Tibial artery (tissue), 4 donors: ENCODE measurements at regions not wholly inside any gene's neighbourhood (a gene's known extent, or its start where the extent isn't known, plus 50 kb on each side); places are given as distances from the start of the nearest gene placed in this dataset.
A peak's percentile ranks its signal among the peaks of the same experiment; 100 is the strongest.

Source experiments
- DNase-seq, 2 donors: peaks; one replicate each; pipeline ENCODE4 v3.0.0-alpha.2; 2019
- H3K27ac ChIP-seq, 2 donors: fragments of 200-600 bp; sonication (generic) in 1 of 2; 1 replicate in 1 of 2; 2 replicates in 1 of 2; pipeline ENCODE4 v1.5.1; 2018 to 2019; ENCODE audit warnings: mild to moderate bottlenecking in 1 of 2
- H3K27me3 ChIP-seq, 2 donors: fragments of 200-600 bp; sonication (generic) in 1 of 2; one replicate each; pipeline versions ENCODE4 v1.5.1 to v1.6.0; 2016 to 2019
- H3K36me3 ChIP-seq, 3 donors: fragments of 200-600 bp; sonication (generic) in 2 of 3; one replicate each; pipeline ENCODE4 v1.5.1; 2016 to 2019; ENCODE audit warnings: mild to moderate bottlenecking in 2 of 3
- H3K4me1 ChIP-seq, 4 donors: fragments of 200-600 bp; sonication (generic) in 2 of 4; 1 replicate in 3 of 4; 2 replicates in 1 of 4; pipeline ENCODE4 v1.5.1; 2016 to 2019
- H3K4me3 ChIP-seq, 2 donors: fragments of 200-600 bp; sonication (generic) in 1 of 2; 1 replicate in 1 of 2; 2 replicates in 1 of 2; pipeline ENCODE4 v1.5.1; 2018 to 2019; ENCODE audit warnings: mild to moderate bottlenecking in 2 of 2
- H3K9me3 ChIP-seq, 3 donors: fragments of 200-600 bp; sonication (generic) in 1 of 3; one replicate each; pipeline ENCODE4 v1.5.1; 2016 to 2019
- CTCF ChIP-seq, 2 experiments: fragments of 200-600 bp in 1 of 2; fragments of 450-650 bp in 1 of 2; IDR thresholded peaks; one replicate each; pipeline ENCODE4 v1.5.1; 2017 to 2019; ENCODE audit warnings: antibody characterized with exemption in 2 of 2, mild to moderate bottlenecking in 1 of 2, moderate library complexity in 1 of 2
- intact Hi-C: fragments of 100-400 bp; cut with DNase I; formaldehyde crosslinking; loops from one replicate; pipeline ENCODE4 v1.15.0; 2023; ENCODE audit warnings: low total_unique reads

GRCh38 chr2:217075268-217076057, 215.6 kb upstream of the TNP1 start:
- peak; percentile 61 to 88 for DNase-seq
- TF ChIP-seq CTCF (IDR thresholded peaks at IDR 0.05) = no peak
- Histone ChIP-seq H3K27me3 (no peaks in the 10 kb centered on the region), H3K9me3 (no peaks in the 10 kb centered on the region), H3K27ac (peak overlapping the region; percentile 55 to 72), H3K4me3 (no peak overlapping the region), H3K36me3 (no peaks in the 10 kb centered on the region), H3K4me1 (peaks cover 0 to 31% (median 16%) of the 10 kb centered on the region in 4 donors)
- intact Hi-C loops = no loop called here

- no peaks in the 10 kb centered on the region for H3K9me3 ChIP-seq
- intact Hi-C loops = no loop called here
Measured at GRCh38 chr2:217074576-217075255, 214.9 kb upstream of the TNP1 start.

GRCh38 chr2:217071416-217071815, 211.6 kb upstream of the TNP1 start:
- no peak for TF ChIP-seq CTCF (IDR thresholded peaks at IDR 0.05)
- Histone ChIP-seq H3K27ac (no peak overlapping the region), H3K9me3 (no peaks in the 10 kb centered on the region), H3K4me3 (no peak overlapping the region), H3K36me3 (no peaks in the 10 kb centered on the region), H3K27me3 (no peaks in the 10 kb centered on the region), H3K4me1 (peaks cover 0 to 21% (median 16%) of the 10 kb centered on the region in 4 donors)
- DNase-seq = no peak
- intact Hi-C loops = no loop called here

More at GRCh38 chr2:217074576-217075255, 214.9 kb upstream of the TNP1 start:
- peaks cover 0 to 30% (median 16%) of the 10 kb centered on the region in 4 donors for H3K4me1 ChIP-seq
- H3K27me3 ChIP-seq = no peaks in the 10 kb centered on the region
- no peak overlapping the region for H3K4me3 ChIP-seq
- no peak for TF ChIP-seq CTCF (IDR thresholded peaks at IDR 0.05)
- H3K27ac ChIP-seq = peak overlapping the region; percentile 55 to 72
- no peaks in the 10 kb centered on the region for H3K36me3 ChIP-seq
- DNase-seq = no peak

- H3K4me1 ChIP-seq = peaks cover 0 to 13% (median 12%) of the 10 kb centered on the region in 4 donors
- DNase-seq = no peak
- H3K27ac ChIP-seq = no peak overlapping the region
- no peak for TF ChIP-seq CTCF (IDR thresholded peaks at IDR 0.05)
- no peaks in the 10 kb centered on the region for H3K9me3 ChIP-seq
- H3K27me3 ChIP-seq = no peaks in the 10 kb centered on the region
- no peaks in the 10 kb centered on the region for H3K36me3 ChIP-seq
- intact Hi-C loops = no loop called here
- H3K4me3 ChIP-seq = no peak overlapping the region
Measured at GRCh38 chr2:217070611-217071010, 210.7 kb upstream of the TNP1 start.

- no peak overlapping the region for H3K4me3 ChIP-seq
- H3K9me3 ChIP-seq = no peaks in the 10 kb centered on the region
- H3K27ac ChIP-seq = no peak overlapping the region
- peaks cover 0 to 8% (median 6%) of the 10 kb centered on the region in 4 donors for H3K4me1 ChIP-seq
- no peak for TF ChIP-seq CTCF (IDR thresholded peaks at IDR 0.05)
- intact Hi-C loops = no loop called here
- no peaks in the 10 kb centered on the region for H3K27me3 ChIP-seq
- DNase-seq = no peak
- H3K36me3 ChIP-seq = no peaks in the 10 kb centered on the region
Measured at GRCh38 chr2:217070043-217070430, 210.2 kb upstream of the TNP1 start.
